SK-N-SH (cell line): ENCODE measurements at regions not wholly inside any gene's neighbourhood (a gene's known extent, or its start where the extent isn't known, plus 50 kb on each side); places are given as distances from the start of the nearest gene placed in this dataset.

Source experiments
- CTCF ChIA-PET: fragments of 300-600, 350-600 bp; formaldehyde crosslinking; extraction: SDS; loops from one replicate; lab custom pipeline; 2021; lab: Yijun Ruan, JAX
- POLR2A ChIA-PET: fragments of 350-600 bp; sonication (Branson Sonifier 250); formaldehyde crosslinking; extraction: SDS; loops from one replicate; lab custom pipeline; 2020; ENCODE audit warnings: antibody characterized with exemption, inconsistent platforms; lab: Yijun Ruan, JAX
- DNase-seq: peaks from one replicate; pipeline ENCODE4 v3.0.0; 2012
- H2AFZ ChIP-seq: fragments of 200-600 bp; sonication (generic); 2 replicates; pipeline ENCODE4 v1.8.1; 2016; ENCODE audit warnings: antibody characterized with exemption, mild to moderate bottlenecking, low read depth
- H3F3A ChIP-seq: fragments of 200-600 bp; sonication (generic); replicated peaks from 2 replicates; pipeline ENCODE3; 2016; ENCODE audit warnings: antibody characterized with exemption, mild to moderate bottlenecking; ENCODE audit not compliant: insufficient read depth
- H3K27ac ChIP-seq, 2 experiments: fragments of 200-500 bp in 1 of 2; fragments of 200-600 bp in 1 of 2; sonication (Bioruptor generic) in 1 of 2; sonication (generic), shearing (Covaris generic) in 1 of 2; 2 replicates each; pipeline versions ENCODE4 v1.5.1 to v1.6.1; 2014 to 2016; ENCODE audit warnings: low read depth in 2 of 2, inconsistent platforms in 1 of 2, low read length in 1 of 2, mild to moderate bottlenecking in 1 of 2, mixed read lengths in 1 of 2
- H3K27me3 ChIP-seq: fragments of 200-600 bp; sonication (generic), shearing (Covaris generic); 2 replicates; pipeline ENCODE4 v1.6.1; 2016; ENCODE audit warnings: mixed run types; ENCODE audit not compliant: insufficient read depth
- H3K36me3 ChIP-seq, 2 experiments: fragments of 200-500 bp in 1 of 2; fragments of 200-600 bp in 1 of 2; sonication (Bioruptor generic) in 1 of 2; sonication (generic) in 1 of 2; replicated peaks in 1 of 2; 2 replicates each; pipeline versions ENCODE3 to v1.5.1; 2014 to 2016; ENCODE audit warnings: low read length in 1 of 2, mild to moderate bottlenecking in 1 of 2; ENCODE audit not compliant: insufficient read depth in 2 of 2, control insufficient read depth in 1 of 2
- H3K4me1 ChIP-seq, 2 experiments: fragments of 200-500 bp in 1 of 2; fragments of 200-600 bp in 1 of 2; sonication (Bioruptor generic) in 1 of 2; sonication (generic), shearing (Covaris generic) in 1 of 2; 2 replicates each; pipeline versions ENCODE4 v1.5.1 to v1.6.1; 2014 to 2016; ENCODE audit warnings: low read depth in 1 of 2, low read length in 1 of 2, mixed run types in 1 of 2; ENCODE audit not compliant: insufficient read depth in 2 of 2, control insufficient read depth in 1 of 2
- H3K4me2 ChIP-seq: fragments of 200-600 bp; sonication (generic), shearing (Covaris generic); 2 replicates; pipeline ENCODE4 v1.6.1; 2017; ENCODE audit warnings: mixed run types
- H3K4me3 ChIP-seq, 2 experiments: fragments of 200-500 bp in 1 of 2; fragments of 200-600 bp in 1 of 2; sonication (Bioruptor generic) in 1 of 2; sonication (generic), shearing (Covaris generic) in 1 of 2; 2 replicates each; pipeline versions ENCODE4 v1.5.1 to v1.8.1; 2014 to 2016; ENCODE audit warnings: low read depth in 2 of 2, inconsistent platforms in 1 of 2, low read length in 1 of 2, mild to moderate bottlenecking in 1 of 2, mixed read lengths in 1 of 2, moderate library complexity in 1 of 2
- H3K79me2 ChIP-seq: fragments of 200-600 bp; sonication (generic); 2 replicates; pipeline ENCODE4 v1.8.1; 2017; ENCODE audit warnings: mild to moderate bottlenecking; ENCODE audit not compliant: insufficient read depth
- H3K9ac ChIP-seq: fragments of 200-600 bp; sonication (generic); 2 replicates; pipeline ENCODE4 v1.6.1; 2017; ENCODE audit warnings: mixed run types
- H3K9me2 ChIP-seq: fragments of 200-600 bp; sonication (generic); 2 replicates; pipeline ENCODE4 v1.6.1; 2017; ENCODE audit warnings: mixed run types
- H3K9me3 ChIP-seq: fragments of 200-600 bp; sonication (generic); 2 replicates; pipeline ENCODE4 v1.6.1; 2017; ENCODE audit warnings: mixed run types, mild to moderate bottlenecking, moderate library complexity
- H4K20me1 ChIP-seq: fragments of 200-600 bp; sonication (generic); 2 replicates; pipeline ENCODE4 v1.6.1; 2017; ENCODE audit warnings: mild to moderate bottlenecking, mixed run types; ENCODE audit not compliant: insufficient read depth
- CHD2 ChIP-seq: fragments of 150-350 bp; IDR thresholded peaks from 2 replicates; pipeline ENCODE4 v1.6.1; 2018; ENCODE audit warnings: low read length; ENCODE audit not compliant: partially characterized antibody
- NFIC ChIP-seq: IDR thresholded peaks from 2 replicates; pipeline ENCODE4 v1.4.0; 2012; ENCODE audit warnings: borderline replicate concordance
- RAD21 ChIP-seq: IDR thresholded peaks from 2 replicates; pipeline ENCODE4 v1.6.1; 2012; ENCODE audit warnings: mild to moderate bottlenecking, low read length
- RCOR1 ChIP-seq: fragments of 150-350 bp; IDR thresholded peaks from 2 replicates; pipeline ENCODE4 v1.6.1; 2017; ENCODE audit warnings: antibody characterized with exemption, low read length
- TF ChIP-seq, protein P1 (sequence below): fragments of 150-350 bp; IDR thresholded peaks from 2 replicates; pipeline ENCODE4 v1.6.1; 2017; ENCODE audit warnings: antibody characterized with exemption, low read length, low read depth, borderline replicate concordance
- TF ChIP-seq, protein P2 (sequence below): IDR thresholded peaks from 2 replicates; pipeline ENCODE4 v1.4.0; 2012; ENCODE audit warnings: low read depth, borderline replicate concordance
- TF ChIP-seq, protein P3 (sequence below): fragments of 200-600 bp; sonication (generic); IDR thresholded peaks from 2 replicates; pipeline ENCODE4 v1.6.1; 2017; ENCODE audit warnings: antibody characterized with exemption, mild to moderate bottlenecking, moderate library complexity
- TF ChIP-seq, protein P4 (sequence below): IDR thresholded peaks from 2 replicates; pipeline ENCODE4 v1.4.0; 2012; ENCODE audit warnings: low read depth

DNA sequence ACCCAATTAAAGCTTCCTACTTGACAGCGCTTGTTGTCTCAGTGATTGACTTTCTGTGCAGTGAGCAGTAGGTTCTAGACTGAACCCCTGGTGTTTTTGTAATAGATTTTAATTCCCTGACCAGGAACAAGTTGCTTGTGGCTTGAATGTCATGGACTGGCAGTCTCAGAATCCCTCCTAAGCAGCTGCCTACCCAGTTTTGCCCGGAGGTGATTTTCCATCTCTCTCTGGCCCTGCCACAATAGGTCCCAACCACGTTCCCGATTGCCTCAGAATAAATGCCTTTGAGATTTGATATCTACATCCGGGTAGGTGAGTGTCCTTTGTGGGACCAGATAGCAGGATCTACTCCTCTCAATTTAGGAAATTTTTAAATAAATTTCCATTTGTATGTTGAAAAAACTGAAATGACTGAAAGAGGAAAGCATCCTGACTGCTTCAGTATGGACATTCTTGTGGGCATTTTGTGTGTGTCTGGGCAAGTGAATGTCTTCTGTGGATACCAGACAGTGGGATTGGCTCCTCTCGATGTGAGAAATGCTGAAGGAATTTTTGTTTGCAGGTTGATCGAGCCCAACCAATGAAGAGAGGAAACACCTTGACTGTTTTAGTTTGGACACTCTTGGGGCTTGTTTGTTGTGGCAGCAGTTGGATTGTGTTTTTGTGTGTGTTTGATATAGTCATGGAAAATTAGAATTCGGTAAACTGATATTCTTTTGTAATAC, 1607.4 kb downstream of the C4orf33 start (continued):
- TF ChIP-seq NFIC (no peak), RCOR1 (no peak), CHD2 (no peak)
- TF ChIP-seq, protein P1, sequence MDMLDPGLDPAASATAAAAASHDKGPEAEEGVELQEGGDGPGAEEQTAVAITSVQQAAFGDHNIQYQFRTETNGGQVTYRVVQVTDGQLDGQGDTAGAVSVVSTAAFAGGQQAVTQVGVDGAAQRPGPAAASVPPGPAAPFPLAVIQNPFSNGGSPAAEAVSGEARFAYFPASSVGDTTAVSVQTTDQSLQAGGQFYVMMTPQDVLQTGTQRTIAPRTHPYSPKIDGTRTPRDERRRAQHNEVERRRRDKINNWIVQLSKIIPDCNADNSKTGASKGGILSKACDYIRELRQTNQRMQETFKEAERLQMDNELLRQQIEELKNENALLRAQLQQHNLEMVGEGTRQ: no peak
- TF ChIP-seq, protein P2, sequence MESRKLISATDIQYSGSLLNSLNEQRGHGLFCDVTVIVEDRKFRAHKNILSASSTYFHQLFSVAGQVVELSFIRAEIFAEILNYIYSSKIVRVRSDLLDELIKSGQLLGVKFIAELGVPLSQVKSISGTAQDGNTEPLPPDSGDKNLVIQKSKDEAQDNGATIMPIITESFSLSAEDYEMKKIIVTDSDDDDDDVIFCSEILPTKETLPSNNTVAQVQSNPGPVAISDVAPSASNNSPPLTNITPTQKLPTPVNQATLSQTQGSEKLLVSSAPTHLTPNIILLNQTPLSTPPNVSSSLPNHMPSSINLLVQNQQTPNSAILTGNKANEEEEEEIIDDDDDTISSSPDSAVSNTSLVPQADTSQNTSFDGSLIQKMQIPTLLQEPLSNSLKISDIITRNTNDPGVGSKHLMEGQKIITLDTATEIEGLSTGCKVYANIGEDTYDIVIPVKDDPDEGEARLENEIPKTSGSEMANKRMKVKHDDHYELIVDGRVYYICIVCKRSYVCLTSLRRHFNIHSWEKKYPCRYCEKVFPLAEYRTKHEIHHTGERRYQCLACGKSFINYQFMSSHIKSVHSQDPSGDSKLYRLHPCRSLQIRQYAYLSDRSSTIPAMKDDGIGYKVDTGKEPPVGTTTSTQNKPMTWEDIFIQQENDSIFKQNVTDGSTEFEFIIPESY: no peak

DNA sequence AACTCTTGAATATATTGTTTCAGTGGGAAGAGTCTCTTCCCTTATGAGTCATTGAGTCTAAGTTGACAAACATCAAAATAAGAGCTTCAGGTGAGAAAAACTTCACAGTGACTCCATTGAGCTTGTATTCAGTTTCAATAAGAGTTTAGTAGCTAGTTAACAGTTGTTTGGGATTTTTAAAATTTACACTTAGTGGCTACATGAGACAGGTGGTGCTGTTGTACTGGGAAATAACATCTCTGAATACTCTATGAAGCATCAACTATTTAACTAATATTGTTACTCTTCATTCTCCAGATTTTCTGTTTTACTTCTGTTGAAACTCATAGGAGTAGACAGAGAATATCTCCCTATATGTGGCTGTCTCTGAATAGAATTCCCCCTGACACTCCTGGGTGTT, 1609.1 kb downstream of the C4orf33 start:
- CTCF ChIA-PET: interaction anchor here (2.2 kb wide), 1 partner anchor 141 kb away, joined by 8 read pairs; no protein-coding TSS in a partner anchor
- no peaks in the 10 kb centered on the region for H3K27me3 ChIP-seq

More for the DNA sequence above, 1609.1 kb downstream of the C4orf33 start:
- H3K4me3 ChIP-seq: no peak overlapping the region
- no peak overlapping the region for H3K4me2 ChIP-seq
- H3K9me3 ChIP-seq: no peaks in the 10 kb centered on the region
- H3K9ac ChIP-seq: no peak overlapping the region
- peak; percentile 0 for DNase-seq
- H3K79me2 ChIP-seq: no peaks in the 10 kb centered on the region
- TF ChIP-seq, protein P3, sequence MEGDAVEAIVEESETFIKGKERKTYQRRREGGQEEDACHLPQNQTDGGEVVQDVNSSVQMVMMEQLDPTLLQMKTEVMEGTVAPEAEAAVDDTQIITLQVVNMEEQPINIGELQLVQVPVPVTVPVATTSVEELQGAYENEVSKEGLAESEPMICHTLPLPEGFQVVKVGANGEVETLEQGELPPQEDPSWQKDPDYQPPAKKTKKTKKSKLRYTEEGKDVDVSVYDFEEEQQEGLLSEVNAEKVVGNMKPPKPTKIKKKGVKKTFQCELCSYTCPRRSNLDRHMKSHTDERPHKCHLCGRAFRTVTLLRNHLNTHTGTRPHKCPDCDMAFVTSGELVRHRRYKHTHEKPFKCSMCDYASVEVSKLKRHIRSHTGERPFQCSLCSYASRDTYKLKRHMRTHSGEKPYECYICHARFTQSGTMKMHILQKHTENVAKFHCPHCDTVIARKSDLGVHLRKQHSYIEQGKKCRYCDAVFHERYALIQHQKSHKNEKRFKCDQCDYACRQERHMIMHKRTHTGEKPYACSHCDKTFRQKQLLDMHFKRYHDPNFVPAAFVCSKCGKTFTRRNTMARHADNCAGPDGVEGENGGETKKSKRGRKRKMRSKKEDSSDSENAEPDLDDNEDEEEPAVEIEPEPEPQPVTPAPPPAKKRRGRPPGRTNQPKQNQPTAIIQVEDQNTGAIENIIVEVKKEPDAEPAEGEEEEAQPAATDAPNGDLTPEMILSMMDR: peak; percentile 51
- TF ChIP-seq, protein P4, sequence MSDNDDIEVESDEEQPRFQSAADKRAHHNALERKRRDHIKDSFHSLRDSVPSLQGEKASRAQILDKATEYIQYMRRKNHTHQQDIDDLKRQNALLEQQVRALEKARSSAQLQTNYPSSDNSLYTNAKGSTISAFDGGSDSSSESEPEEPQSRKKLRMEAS: no peak
- TF ChIP-seq RAD21: peak; percentile 63
- H3K4me1 ChIP-seq: no peaks in the 10 kb centered on the region
- no peaks in the 10 kb centered on the region for H4K20me1 ChIP-seq
- POLR2A ChIA-PET: no interaction called here
- no peaks in the 10 kb centered on the region for H3K9me2 ChIP-seq
- no peaks in the 10 kb centered on the region for H3F3A ChIP-seq
- H3K36me3 ChIP-seq: no peaks in the 10 kb centered on the region
- H3K27ac ChIP-seq: no peak overlapping the region
- H2AFZ ChIP-seq: no peak overlapping the region
